Cardiac fibroblast (primary cell): ENCODE measurements at regions not wholly inside any gene's neighbourhood (a gene's known extent, or its start where the extent isn't known, plus 50 kb on each side); places are given as distances from the start of the nearest gene placed in this dataset.
A peak's percentile ranks its signal among the peaks of the same experiment; 100 is the strongest.

Experiments
- DNase-seq, 2 donors: peaks; one replicate each; pipeline versions ENCODE4 v3.0.0 to v3.0.0-alpha.2; 2010; ENCODE audit warnings: low read depth in 2 of 2
- H3K4me3 ChIP-seq, 2 donors: replicated peaks in 1 of 2; 1 replicate in 1 of 2; 2 replicates in 1 of 2; pipeline ENCODE4 v1.5.1; 2011; ENCODE audit warnings: low read depth in 2 of 2, low read length in 2 of 2, mild to moderate bottlenecking in 2 of 2, moderate library complexity in 1 of 2
- TF ChIP-seq, protein P1 (sequence below): IDR thresholded peaks from one replicate; pipeline ENCODE4 v1.5.1; 2011; ENCODE audit warnings: low read depth, mild to moderate bottlenecking, low read length, inconsistent platforms

DNA sequence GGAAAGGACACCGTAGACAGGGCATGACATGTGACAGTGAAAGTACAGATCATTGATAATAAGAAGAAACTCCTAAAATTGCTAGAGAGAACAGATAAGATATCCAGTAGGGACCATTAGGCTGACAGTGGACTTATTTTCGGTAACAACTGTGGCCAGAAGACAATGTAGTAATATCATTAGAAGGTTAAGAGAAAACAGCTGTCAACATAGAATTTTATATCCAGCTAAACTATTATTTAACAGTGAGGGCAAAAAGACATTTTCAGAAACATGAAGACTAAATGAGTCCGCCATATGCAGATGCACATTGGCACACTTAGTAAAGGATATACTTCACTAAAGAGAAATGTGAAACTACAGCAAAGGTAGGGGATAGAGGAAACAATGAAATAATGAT, 95.4 kb upstream of the GUCA2B start:
- TF ChIP-seq, protein P1, sequence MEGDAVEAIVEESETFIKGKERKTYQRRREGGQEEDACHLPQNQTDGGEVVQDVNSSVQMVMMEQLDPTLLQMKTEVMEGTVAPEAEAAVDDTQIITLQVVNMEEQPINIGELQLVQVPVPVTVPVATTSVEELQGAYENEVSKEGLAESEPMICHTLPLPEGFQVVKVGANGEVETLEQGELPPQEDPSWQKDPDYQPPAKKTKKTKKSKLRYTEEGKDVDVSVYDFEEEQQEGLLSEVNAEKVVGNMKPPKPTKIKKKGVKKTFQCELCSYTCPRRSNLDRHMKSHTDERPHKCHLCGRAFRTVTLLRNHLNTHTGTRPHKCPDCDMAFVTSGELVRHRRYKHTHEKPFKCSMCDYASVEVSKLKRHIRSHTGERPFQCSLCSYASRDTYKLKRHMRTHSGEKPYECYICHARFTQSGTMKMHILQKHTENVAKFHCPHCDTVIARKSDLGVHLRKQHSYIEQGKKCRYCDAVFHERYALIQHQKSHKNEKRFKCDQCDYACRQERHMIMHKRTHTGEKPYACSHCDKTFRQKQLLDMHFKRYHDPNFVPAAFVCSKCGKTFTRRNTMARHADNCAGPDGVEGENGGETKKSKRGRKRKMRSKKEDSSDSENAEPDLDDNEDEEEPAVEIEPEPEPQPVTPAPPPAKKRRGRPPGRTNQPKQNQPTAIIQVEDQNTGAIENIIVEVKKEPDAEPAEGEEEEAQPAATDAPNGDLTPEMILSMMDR = no peak
- no peak overlapping the region for H3K4me3 ChIP-seq
- DNase-seq = no peak

DNA sequence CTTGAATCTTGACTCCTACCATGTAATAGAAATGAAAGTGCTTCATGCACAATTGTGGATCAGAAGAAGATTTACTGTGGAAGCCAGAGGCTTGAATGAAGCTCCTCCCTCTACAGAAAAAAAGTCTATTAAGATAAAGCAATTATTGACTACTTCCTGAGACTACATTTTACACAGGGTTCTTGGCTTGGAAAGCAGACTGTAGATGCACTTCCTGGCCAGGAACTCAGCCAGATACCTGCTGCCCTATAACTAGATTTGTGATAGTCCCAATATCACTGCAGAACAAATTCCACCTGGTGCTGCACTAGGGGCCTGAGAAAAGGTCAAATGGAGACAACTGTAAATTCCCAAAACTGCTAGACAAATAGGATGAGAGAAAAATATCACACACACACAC, 96.8 kb upstream of the GUCA2B start:
- no peak for DNase-seq
- TF ChIP-seq, protein P1 = no peak
- H3K4me3 ChIP-seq = no peak overlapping the region

DNA sequence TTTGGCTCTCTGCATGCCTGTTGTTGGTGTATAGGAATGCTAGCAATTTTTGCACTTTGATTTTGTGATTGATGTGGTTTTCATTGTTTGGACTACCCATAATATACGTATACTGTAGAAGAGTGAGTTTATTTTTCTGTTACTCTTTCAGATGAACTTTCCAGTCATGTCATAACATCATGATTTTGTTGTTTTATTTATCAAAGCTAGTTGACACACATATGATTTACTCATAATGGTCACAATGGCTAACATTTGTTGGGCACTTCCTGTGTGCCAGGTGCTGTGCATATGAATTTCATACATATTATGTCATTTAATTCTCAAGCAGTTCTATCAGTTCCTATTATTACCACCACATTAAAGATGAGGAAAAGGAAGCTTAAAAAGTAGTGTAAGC, 98.1 kb upstream of the GUCA2B start:
- H3K4me3 ChIP-seq = no peak overlapping the region
- TF ChIP-seq, protein P1 = no peak
- DNase-seq = no peak

DNA sequence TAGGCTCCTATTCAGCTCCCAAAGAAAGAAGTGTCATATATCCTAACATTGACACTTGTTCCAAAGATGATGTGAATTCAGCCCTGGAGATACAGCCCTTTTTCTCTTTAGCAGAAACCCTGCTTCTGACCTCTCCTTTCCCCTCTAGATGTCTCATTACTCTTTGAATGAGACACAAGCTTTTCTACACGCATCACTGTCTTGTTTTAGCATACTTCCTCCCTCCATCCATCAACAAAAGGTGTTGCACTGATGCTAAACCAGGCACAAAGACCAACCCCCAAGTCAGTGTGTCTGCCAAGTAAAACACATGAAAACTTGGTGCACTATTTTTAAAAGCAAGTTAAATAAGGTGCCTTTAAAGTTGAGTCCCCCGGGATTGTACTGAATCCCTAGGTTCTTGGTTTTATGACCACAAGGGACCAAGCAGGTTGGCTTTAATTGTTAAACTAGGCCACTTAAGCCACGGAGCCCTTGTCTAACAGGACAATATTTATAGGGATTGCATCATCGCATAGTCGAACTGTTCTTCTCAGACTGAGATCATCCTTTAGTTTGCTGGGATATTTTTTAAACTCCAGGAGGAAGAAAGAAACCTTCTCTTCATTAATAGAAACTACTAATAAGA, 101.0 kb upstream of the GUCA2B start:
- no peak overlapping the region for H3K4me3 ChIP-seq
- TF ChIP-seq, protein P1 = no peak
- DNase-seq = peak in 1 of 2 donors; percentile 17

DNA sequence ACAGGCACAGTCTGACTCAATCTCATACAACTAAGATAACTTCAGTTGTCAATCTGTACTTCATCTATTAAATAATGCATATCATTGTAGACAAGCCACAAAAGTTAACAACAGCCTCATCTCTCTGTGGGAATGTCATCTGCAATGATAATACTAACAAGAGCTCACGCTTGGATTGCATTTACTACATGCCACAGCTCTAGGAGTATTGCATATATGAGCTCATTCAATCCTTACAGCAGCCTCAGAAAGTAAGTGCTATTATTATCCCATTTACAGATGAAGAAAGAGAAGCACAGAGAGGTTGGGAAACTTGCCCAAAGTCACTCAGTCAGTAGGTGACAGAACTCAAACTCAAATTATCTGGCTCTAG, 105.7 kb upstream of the GUCA2B start:
- no peak overlapping the region for H3K4me3 ChIP-seq
- DNase-seq = no peak
- TF ChIP-seq, protein P1 = no peak

DNA sequence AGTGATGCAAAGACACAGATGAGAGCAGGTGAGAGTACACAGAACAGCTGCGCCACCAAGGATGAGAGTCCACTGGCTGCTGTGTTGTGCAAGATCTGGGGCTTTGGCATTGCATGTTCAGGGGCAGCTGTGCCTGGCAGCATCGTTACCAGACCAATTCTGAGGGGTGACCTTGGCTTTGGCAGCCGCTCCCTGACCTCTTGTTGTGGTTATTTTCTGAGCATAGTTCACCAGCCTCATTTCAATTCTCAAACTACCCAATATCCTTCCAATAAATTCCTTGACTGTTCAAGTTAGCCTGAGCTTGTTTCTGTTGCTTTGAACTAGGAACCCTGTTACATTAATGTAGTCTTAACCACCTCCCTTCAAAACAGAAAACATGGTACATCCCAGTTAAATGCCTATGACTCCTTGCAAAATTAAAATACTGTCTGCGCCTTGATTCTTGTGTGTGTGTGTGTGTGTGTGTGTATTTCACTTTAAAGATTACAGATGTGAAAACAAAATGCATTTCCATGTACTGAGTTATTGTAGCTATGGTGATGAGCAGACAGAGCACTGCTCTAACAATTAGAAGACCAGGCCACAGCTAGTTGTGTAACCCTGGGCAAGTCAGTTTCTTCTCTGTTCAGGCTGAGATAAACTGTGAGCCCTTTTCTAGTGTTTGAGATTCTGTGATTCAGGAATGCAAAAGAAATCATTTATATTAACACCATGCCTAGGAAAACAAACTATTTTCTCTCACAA, 106.3 kb upstream of the GUCA2B start:
- DNase-seq = peak in 1 of 2 donors; percentile 5
- H3K4me3 ChIP-seq = no peak overlapping the region
- TF ChIP-seq, protein P1 = no peak

DNA sequence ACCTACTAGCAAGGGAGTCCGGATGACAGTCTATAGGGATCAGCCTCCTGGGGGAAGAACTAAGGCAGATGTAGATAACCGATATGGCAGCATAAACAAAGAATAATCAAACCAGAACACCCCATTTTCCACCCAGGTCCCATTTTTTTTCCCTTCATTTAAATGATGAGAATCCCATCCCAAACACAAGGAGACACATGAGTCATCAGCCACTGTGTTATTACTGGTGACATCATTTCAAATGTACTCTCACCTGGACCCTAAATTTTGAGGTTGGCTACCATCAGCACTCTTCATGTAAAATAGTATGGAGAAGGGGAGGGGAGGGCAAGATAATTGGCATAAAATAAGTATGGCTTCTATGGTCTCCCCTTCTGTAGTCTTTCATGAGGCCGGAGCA, 108.9 kb upstream of the GUCA2B start:
- DNase-seq = no peak
- no peak overlapping the region for H3K4me3 ChIP-seq
- TF ChIP-seq, protein P1 = no peak
